GM06990 (cell line): ENCODE measurements at regions not wholly inside any gene's neighbourhood (a gene's known extent, or its start where the extent isn't known, plus 50 kb on each side); places are given as distances from the start of the nearest gene placed in this dataset.

Source experiments
- DNase-seq: peaks from one replicate; pipeline ENCODE4 v3.0.0-alpha.2; 2011; ENCODE audit not compliant: insufficient read length; ENCODE audit errors: extremely low read depth
- H3K27me3 ChIP-seq: replicated peaks from 2 replicates; pipeline ENCODE4 v1.6.0; 2011; ENCODE audit warnings: low read length; ENCODE audit not compliant: control insufficient read depth, insufficient read depth
- H3K36me3 ChIP-seq: 2 replicates; pipeline ENCODE4 v1.5.1; 2011; ENCODE audit warnings: low read length; ENCODE audit not compliant: control insufficient read depth, insufficient read depth
- H3K4me3 ChIP-seq: replicated peaks from 2 replicates; pipeline ENCODE4 v1.5.1; 2011; ENCODE audit warnings: low read depth, mild to moderate bottlenecking, control low read depth, low read length
- TF ChIP-seq, protein P1 (sequence below): IDR thresholded peaks from 2 replicates; pipeline ENCODE4 v1.5.1; 2011; ENCODE audit warnings: low read length, control low read depth, mild to moderate bottlenecking, inconsistent platforms; ENCODE audit not compliant: insufficient read depth, poor library complexity, severe bottlenecking

DNA sequence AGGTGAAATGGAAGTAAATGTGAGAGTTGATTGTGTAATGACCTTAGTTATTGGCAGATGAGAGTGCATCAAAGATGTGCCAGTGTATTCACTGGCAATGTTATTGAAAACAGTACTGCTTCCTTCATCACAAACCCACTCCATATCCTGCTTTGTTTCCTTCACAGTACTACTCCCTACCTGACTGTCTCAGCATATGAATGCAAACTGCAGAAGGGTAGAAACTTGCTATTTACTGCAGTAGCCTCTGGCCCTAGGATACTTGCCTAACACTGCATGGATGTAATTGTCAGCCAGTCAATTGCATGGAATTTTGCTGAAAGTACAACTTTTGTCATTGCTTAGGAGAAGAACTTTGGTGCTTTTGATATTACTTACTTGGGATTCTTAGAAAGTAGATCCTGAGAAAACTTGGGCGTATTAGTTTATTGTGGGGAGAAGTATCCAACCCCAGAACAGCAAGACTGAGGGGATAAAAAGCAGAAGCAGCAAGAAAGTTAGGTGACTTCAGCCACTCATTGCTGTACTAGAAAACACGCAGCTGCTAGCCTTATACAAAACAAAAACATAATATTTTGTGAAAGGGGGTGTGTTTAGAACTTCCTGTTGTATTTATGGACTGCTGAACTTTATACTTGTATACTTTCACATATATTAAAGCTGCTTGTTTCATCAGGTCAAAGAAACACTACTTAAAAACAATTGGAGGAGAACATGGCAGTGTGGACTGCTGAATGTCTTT is 219.0 kb downstream of the CCNG2 start:
- DNase-seq, result no peak
- peaks cover 3% of the 10 kb centered on the region for H3K27me3 ChIP-seq
- H3K36me3 ChIP-seq, result no peaks in the 10 kb centered on the region
- TF ChIP-seq, protein P1, sequence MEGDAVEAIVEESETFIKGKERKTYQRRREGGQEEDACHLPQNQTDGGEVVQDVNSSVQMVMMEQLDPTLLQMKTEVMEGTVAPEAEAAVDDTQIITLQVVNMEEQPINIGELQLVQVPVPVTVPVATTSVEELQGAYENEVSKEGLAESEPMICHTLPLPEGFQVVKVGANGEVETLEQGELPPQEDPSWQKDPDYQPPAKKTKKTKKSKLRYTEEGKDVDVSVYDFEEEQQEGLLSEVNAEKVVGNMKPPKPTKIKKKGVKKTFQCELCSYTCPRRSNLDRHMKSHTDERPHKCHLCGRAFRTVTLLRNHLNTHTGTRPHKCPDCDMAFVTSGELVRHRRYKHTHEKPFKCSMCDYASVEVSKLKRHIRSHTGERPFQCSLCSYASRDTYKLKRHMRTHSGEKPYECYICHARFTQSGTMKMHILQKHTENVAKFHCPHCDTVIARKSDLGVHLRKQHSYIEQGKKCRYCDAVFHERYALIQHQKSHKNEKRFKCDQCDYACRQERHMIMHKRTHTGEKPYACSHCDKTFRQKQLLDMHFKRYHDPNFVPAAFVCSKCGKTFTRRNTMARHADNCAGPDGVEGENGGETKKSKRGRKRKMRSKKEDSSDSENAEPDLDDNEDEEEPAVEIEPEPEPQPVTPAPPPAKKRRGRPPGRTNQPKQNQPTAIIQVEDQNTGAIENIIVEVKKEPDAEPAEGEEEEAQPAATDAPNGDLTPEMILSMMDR, result no peak
- H3K4me3 ChIP-seq, result no peak overlapping the region

DNA sequence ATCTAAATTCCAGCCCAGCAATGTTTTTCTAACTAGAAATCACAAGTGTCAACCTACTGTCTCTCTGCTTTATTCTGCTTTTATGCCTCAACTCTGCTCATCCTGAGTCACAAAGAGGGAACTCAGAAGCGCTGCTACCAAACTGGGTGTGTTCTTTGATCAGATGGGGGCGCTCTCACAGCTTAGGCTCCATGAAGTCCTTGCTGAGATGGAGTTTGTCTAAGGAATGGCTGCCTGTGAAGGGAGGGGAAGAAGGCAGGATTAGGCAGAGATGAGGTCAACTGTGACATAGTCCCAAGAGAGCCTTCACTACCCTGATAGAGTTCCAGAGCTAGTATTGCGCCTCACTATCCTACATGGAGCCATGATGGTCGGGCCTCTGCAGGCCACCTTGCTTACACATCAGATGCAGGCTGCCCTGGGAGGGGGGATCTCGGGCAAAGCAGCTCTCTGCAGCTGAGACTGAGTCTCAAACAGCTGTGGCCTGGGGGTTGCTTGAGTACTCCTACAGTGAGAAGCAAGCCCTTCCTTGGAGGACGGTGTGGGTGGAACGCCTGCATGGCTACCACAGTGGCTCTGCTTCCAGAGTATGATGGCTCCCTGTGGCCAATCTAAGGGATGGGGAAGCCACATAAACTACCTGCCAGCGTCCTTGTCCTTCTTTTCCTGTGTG is 219.9 kb downstream of the CCNG2 start:
- Histone ChIP-seq H3K4me3 (no peak overlapping the region), H3K36me3 (no peaks in the 10 kb centered on the region), H3K27me3 (peaks cover 3% of the 10 kb centered on the region)
- TF ChIP-seq, protein P1, result no peak
- no peak for DNase-seq

DNA sequence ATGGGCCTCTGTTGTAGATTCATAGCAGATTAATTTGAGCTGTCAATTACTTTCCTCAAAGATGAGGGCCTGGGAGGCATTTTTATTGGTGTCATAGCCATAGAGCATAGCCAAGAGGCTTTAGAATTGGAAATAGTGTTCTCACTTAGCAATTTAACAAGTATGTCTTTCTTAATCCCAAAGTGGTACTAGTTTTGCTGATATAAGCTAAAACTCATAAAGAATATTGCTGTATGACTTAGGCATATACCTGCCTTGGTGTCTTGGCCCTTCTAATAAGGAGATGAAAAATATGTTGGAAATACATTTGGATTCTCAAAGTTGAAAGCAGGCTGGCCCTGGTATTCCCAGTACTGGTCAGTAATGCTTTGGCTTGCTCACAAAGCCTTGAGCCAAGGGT is 221.5 kb upstream of the CXCL13 start:
- TF ChIP-seq, protein P1, result no peak
- Histone ChIP-seq H3K4me3 (no peak overlapping the region), H3K27me3 (no peaks in the 10 kb centered on the region; the same call in 1 of the 2 replicates), H3K36me3 (no peaks in the 10 kb centered on the region)
- no peak for DNase-seq

DNA sequence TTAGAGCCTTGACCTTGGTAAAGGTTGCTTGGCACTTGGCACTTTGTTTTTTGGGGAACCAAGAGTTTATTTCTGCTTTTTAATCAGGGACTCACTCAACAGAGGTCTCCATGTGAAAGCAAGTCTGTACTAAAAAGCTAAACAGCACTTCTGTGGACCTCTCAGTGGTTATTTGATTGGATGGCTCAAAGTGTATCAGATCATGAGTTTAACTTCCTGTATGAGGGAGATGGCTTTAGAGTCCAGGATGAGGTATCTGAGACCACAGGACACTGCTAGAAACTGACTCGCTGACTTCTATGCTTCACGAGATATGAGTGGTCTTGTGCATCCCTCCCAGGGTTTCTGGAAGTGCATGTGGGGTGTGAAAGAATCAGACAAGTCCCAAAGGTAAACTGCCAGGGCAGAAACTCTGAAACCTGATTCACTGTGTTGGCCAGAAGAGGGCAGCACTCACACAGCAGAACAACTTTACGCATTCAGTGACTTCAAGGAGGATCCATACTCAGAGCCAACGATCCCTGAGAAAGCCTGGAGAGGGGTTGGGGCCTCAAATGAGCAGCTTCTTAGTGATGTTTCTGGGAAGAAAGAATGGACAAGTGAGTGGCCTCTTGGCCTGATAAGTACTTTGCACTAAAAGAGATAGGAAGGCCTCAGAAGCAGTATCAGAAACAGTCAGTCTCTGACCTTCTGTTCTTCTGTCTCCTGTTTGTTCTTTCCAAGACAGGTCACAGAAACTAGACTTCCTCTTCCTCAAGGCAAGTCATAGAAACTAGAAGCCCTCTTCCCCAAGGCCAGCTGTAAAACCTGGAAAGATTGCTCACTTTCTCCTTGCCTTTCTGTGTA is 220.3 kb upstream of the CXCL13 start:
- H3K36me3 ChIP-seq, result no peaks in the 10 kb centered on the region
- DNase-seq, result peak; percentile 13
- TF ChIP-seq, protein P1, result peak; percentile 86
- H3K27me3 ChIP-seq, result no peaks in the 10 kb centered on the region; the same call in 1 of the 2 replicates
- H3K4me3 ChIP-seq, result no peak overlapping the region

DNA sequence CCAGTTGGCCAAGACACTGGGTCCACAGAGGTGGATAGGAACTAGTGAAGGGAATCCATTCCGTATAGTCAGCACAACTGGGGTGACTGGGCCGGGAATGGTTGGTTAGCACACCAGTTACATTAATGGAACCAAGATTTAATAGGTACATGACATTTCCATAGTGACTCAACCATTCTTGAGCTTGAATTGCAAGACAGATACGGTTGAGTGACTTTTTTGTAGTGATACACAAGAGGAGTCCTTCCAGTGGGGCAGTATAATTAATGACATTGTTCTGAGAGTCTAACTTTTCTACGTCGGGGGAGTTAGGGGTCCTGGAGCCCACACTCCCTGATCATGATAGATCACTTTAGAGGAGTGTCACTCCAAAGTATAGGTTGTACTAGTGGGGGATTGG is 211.6 kb upstream of the CXCL13 start:
- TF ChIP-seq, protein P1, result no peak
- DNase-seq, result no peak
- H3K4me3 ChIP-seq, result no peak overlapping the region
- no peaks in the 10 kb centered on the region for H3K36me3 ChIP-seq
- no peaks in the 10 kb centered on the region; the same call in 1 of the 2 replicates for H3K27me3 ChIP-seq
